MM.1S (cell line): ENCODE measurements at regions not wholly inside any gene's neighbourhood (a gene's known extent, or its start where the extent isn't known, plus 50 kb on each side); places are given as distances from the start of the nearest gene placed in this dataset.

Experiments
- CTCF ChIP-seq: fragments of 300-600 bp; sonication (generic); IDR thresholded peaks from 2 replicates; pipeline ENCODE4 v1.5.1; 2016; ENCODE audit warnings: antibody characterized with exemption, low read length, mixed read lengths
- EZH2 ChIP-seq: fragments of 300-600 bp; sonication (generic); optimal IDR thresholded peaks from 2 replicates; pipeline ENCODE3; 2017; ENCODE audit warnings: low read depth, mild to moderate bottlenecking, antibody characterized with exemption, low read length, mixed read lengths

DNA sequence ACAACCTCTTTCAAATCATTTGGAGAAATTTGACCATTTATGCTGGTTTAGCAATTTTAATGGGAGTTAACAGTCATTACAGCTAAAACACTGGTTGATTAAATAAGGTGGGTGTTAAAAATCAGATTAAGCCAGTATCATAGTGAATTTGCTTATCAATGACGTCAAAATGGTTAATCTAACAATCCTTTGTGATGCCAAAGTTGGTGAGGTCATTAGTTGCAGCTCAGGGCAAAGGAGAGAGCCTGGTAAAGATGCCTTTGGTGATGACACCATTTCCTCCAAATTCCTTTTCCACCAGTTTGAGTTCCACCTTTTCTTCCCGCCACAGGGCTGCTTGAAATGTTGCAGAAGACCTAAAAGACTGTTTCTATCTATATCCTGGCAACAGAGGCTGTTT is 757.1 kb upstream of the PIK3C3 start:
- TF ChIP-seq EZH2 (no peak), CTCF (no peak)
